ENCODE measurements at regions not wholly inside any gene's neighbourhood (a gene's known extent, or its start where the extent isn't known, plus 50 kb on each side); places are given as distances from the start of the nearest gene placed in this dataset.

- TF ChIP-seq CTCF (IDR thresholded peaks at IDR 0.05 in 2 of 3, conservative IDR thresholded peaks at IDR 0.05 in 1 of 3; ENCODE audit: control insufficient read depth in 2 of 3, extremely low read depth in 1 of 3, insufficient read depth in 1 of 3, low read depth in 3 of 3, low read length in 3 of 3) (no peak), EP300 (IDR thresholded peaks at IDR 0.05; ENCODE audit: borderline replicate concordance in 1 of 2, control insufficient read depth in 1 of 2, low read depth in 2 of 2, low read length in 2 of 2) (peak in 1 of 2 experiments; percentile 52; a peak in 2 of 4 replicates), BACH1 (IDR thresholded peaks at IDR 0.05; ENCODE audit: borderline replicate concordance) (no peak), CHD4 (IDR thresholded peaks at IDR 0.05) (no peak), REST (IDR thresholded peaks at IDR 0.05; ENCODE audit: low read depth, low read length) (no peak), RB1 (IDR thresholded peaks at IDR 0.05; ENCODE audit: borderline replicate concordance) (no peak), ZNF274 (IDR thresholded peaks at IDR 0.05; ENCODE audit: insufficient read depth, insufficient read length) (no peak)
These were observed 156.0 kb upstream of the PLEKHG7 start for GRCh38 chr12:92546635-92547348.

Data from GM12878 (cell line).